NT2/D1 (cell line): ENCODE measurements at regions not wholly inside any gene's neighbourhood (a gene's known extent, or its start where the extent isn't known, plus 50 kb on each side); places are given as distances from the start of the nearest gene placed in this dataset.

Experiments used
- DNase-seq: peaks from one replicate; pipeline ENCODE4 v3.0.0-alpha.2; 2011; ENCODE audit warnings: low read depth, low spot score
- H3K27me3 ChIP-seq: 2 replicates; pipeline ENCODE4 v1.6.0; 2011; ENCODE audit warnings: mild to moderate bottlenecking; ENCODE audit not compliant: insufficient read length, insufficient read depth
- H3K36me3 ChIP-seq: 2 replicates; pipeline ENCODE4 v1.6.1; 2011; ENCODE audit warnings: mild to moderate bottlenecking, low read length, mixed read lengths; ENCODE audit not compliant: insufficient read depth, insufficient read length
- H3K4me1 ChIP-seq: 2 replicates; pipeline ENCODE4 v1.5.1; 2011; ENCODE audit not compliant: insufficient read depth, insufficient read length
- H3K4me3 ChIP-seq: 2 replicates; pipeline ENCODE4 v1.5.1; 2011; ENCODE audit warnings: low read depth; ENCODE audit not compliant: insufficient read length
- H3K9ac ChIP-seq: 2 replicates; pipeline ENCODE4 v1.6.0; 2011; ENCODE audit warnings: low read depth; ENCODE audit not compliant: insufficient read length
- H3K9me3 ChIP-seq: 2 replicates; pipeline ENCODE4 v1.5.1; 2011; ENCODE audit warnings: mild to moderate bottlenecking, low read length; ENCODE audit not compliant: insufficient read depth
- SUZ12 ChIP-seq: IDR thresholded peaks from 2 replicates; pipeline ENCODE4 v1.6.1; 2011; ENCODE audit not compliant: insufficient read length, insufficient read depth; ENCODE audit errors: extremely low read depth
- YY1 ChIP-seq: IDR thresholded peaks from 2 replicates; pipeline ENCODE4 v1.6.1; 2011; ENCODE audit not compliant: insufficient read length, insufficient read depth
- ZNF274 ChIP-seq: IDR thresholded peaks from 2 replicates; pipeline ENCODE4 v1.6.1; 2011; ENCODE audit warnings: mild to moderate bottlenecking, low read depth, low read length

GRCh38 chr17:73720187-73720834 lies 76.1 kb upstream of the SDK2 start:
- DNase-seq = no peak
- no peak for TF ChIP-seq ZNF274
- no peak for TF ChIP-seq SUZ12
- peaks cover 9% of the 10 kb centered on the region; the same call in 1 of the 2 replicates for H3K9me3 ChIP-seq
- H3K4me3 ChIP-seq = no peak overlapping the region
- H3K9ac ChIP-seq = no peak overlapping the region
- H3K36me3 ChIP-seq = no peaks in the 10 kb centered on the region
- H3K4me1 ChIP-seq = peaks cover 8% of the 10 kb centered on the region
- H3K27me3 ChIP-seq = peaks cover 11% of the 10 kb centered on the region

GRCh38 chr17:73722165-73722564 lies 77.9 kb upstream of the SDK2 start:
- H3K27me3 ChIP-seq = peaks cover 15% of the 10 kb centered on the region
- no peak for DNase-seq
- no peak overlapping the region for H3K9ac ChIP-seq

GRCh38 chr17:73723317-73723716 lies 79.1 kb upstream of the SDK2 start:
- no peak overlapping the region for H3K9ac ChIP-seq
- H3K4me1 ChIP-seq = peaks cover 5% of the 10 kb centered on the region
- DNase-seq = no peak
- H3K9me3 ChIP-seq = peaks cover 9% of the 10 kb centered on the region; the same call in 1 of the 2 replicates
- H3K4me3 ChIP-seq = no peak overlapping the region
- H3K36me3 ChIP-seq = no peaks in the 10 kb centered on the region
- TF ChIP-seq SUZ12 = no peak
- TF ChIP-seq YY1 = no peak
- H3K27me3 ChIP-seq = peaks cover 17% of the 10 kb centered on the region

More at GRCh38 chr17:73722165-73722564, 77.9 kb upstream of the SDK2 start:
- Histone ChIP-seq H3K36me3 (no peaks in the 10 kb centered on the region), H3K4me3 (no peak overlapping the region), H3K4me1 (peaks cover 5% of the 10 kb centered on the region), H3K9me3 (peaks cover 9% of the 10 kb centered on the region; the same call in 1 of the 2 replicates)
- TF ChIP-seq SUZ12 (no peak), YY1 (no peak), ZNF274 (no peak)

GRCh38 chr17:73724341-73724740 lies 80.1 kb upstream of the SDK2 start:
- Histone ChIP-seq H3K4me1 (peaks cover 5% of the 10 kb centered on the region), H3K27me3 (peaks cover 21% of the 10 kb centered on the region), H3K9ac (no peak overlapping the region), H3K9me3 (peaks cover 9% of the 10 kb centered on the region; the same call in 1 of the 2 replicates), H3K4me3 (no peak overlapping the region), H3K36me3 (no peaks in the 10 kb centered on the region)
- DNase-seq = no peak
- no peak for TF ChIP-seq ZNF274
- no peak for TF ChIP-seq YY1
- no peak for TF ChIP-seq SUZ12

- Histone ChIP-seq H3K4me1 (peaks cover 2% of the 10 kb centered on the region), H3K9ac (no peak overlapping the region), H3K36me3 (no peaks in the 10 kb centered on the region), H3K9me3 (peaks cover 12% of the 10 kb centered on the region; the same call in 1 of the 2 replicates), H3K27me3 (peaks cover 21% of the 10 kb centered on the region), H3K4me3 (no peak overlapping the region)
- no peak for DNase-seq
- TF ChIP-seq ZNF274 = no peak
- TF ChIP-seq SUZ12 = no peak
- no peak for TF ChIP-seq YY1
Measured at GRCh38 chr17:73724990-73725389, 80.7 kb upstream of the SDK2 start.

- DNase-seq = no peak
- H3K9me3 ChIP-seq = peaks cover 14% of the 10 kb centered on the region; the same call in 1 of the 2 replicates
- no peaks in the 10 kb centered on the region for H3K4me1 ChIP-seq
- no peak for TF ChIP-seq ZNF274
- no peak for TF ChIP-seq YY1
- no peak for TF ChIP-seq SUZ12
- H3K4me3 ChIP-seq = no peak overlapping the region
- H3K36me3 ChIP-seq = no peaks in the 10 kb centered on the region
- no peak overlapping the region for H3K9ac ChIP-seq
- peaks cover 21% of the 10 kb centered on the region for H3K27me3 ChIP-seq
Measured at GRCh38 chr17:73725794-73726515, 81.7 kb upstream of the SDK2 start.

GRCh38 chr17:73727941-73728340 lies 83.7 kb upstream of the SDK2 start:
- no peak overlapping the region for H3K4me3 ChIP-seq
- no peaks in the 10 kb centered on the region for H3K36me3 ChIP-seq
- DNase-seq = no peak
- no peak overlapping the region for H3K9ac ChIP-seq
- H3K4me1 ChIP-seq = no peaks in the 10 kb centered on the region
- peaks cover 21% of the 10 kb centered on the region for H3K27me3 ChIP-seq
- peaks cover 21% of the 10 kb centered on the region; the same call in 1 of the 2 replicates for H3K9me3 ChIP-seq
- TF ChIP-seq YY1 = no peak
- no peak for TF ChIP-seq ZNF274
- no peak for TF ChIP-seq SUZ12
